ENCODE measurements at regions not wholly inside any gene's neighbourhood (a gene's known extent, or its start where the extent isn't known, plus 50 kb on each side); places are given as distances from the start of the nearest gene placed in this dataset.

DNA sequence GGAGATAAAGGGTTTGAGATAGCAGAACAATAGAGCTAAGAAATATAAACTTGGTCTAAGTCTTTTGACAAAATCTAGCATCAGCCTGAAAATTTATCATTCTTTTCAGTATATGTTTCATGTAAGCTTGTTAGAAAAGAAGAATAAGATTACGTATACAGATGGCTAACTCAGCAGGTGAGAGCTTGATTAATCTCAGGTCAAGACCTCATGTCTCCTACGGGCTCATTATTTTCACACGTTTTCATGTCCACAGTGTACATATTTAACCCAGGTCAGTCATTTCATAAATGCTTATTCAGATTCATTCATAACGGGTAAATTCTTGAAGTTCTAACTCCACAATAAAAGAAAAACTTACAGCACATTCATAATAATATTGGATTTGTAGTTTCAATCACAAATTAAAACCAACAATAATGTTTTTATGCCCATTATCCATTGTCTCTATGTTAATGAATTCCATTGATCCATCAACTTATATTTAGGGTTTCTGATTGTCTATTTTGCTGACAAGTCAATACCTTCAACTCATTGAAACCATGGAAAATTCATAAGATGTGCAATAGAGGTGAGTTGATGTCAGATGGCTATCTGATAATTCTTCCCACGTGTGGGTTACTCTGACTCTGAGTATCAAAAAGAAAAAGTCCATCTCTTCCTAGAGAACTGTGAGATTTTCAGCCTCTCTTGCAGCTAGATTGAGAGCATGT lies 102.6 kb downstream of the CASP12 start:
- TF ChIP-seq, protein P1, sequence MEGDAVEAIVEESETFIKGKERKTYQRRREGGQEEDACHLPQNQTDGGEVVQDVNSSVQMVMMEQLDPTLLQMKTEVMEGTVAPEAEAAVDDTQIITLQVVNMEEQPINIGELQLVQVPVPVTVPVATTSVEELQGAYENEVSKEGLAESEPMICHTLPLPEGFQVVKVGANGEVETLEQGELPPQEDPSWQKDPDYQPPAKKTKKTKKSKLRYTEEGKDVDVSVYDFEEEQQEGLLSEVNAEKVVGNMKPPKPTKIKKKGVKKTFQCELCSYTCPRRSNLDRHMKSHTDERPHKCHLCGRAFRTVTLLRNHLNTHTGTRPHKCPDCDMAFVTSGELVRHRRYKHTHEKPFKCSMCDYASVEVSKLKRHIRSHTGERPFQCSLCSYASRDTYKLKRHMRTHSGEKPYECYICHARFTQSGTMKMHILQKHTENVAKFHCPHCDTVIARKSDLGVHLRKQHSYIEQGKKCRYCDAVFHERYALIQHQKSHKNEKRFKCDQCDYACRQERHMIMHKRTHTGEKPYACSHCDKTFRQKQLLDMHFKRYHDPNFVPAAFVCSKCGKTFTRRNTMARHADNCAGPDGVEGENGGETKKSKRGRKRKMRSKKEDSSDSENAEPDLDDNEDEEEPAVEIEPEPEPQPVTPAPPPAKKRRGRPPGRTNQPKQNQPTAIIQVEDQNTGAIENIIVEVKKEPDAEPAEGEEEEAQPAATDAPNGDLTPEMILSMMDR (IDR thresholded peaks at IDR 0.05; ENCODE audit: insufficient read depth, low read length, poor library complexity, severe bottlenecking), result no peak
- TF ChIP-seq EZH2phosphoT487 (conservative IDR thresholded peaks at IDR 0.05; ENCODE audit: low read length), result no peak

Measured in SU-DHL-6 (cell line).